ENCODE measurements at regions not wholly inside any gene's neighbourhood (a gene's known extent, or its start where the extent isn't known, plus 50 kb on each side); places are given as distances from the start of the nearest gene placed in this dataset.

- TF ChIP-seq CTCF (IDR thresholded peaks at IDR 0.05) (no peak), POLR2AphosphoS5 (IDR thresholded peaks at IDR 0.05) (no peak), POLR2A (IDR thresholded peaks at IDR 0.05) (no peak), EP300 (IDR thresholded peaks at IDR 0.05) (no peak)
These were observed 96.3 kb upstream of the FAM180A start for GRCh38 chr7:135844903-135845302.

All from gastroesophageal sphincter (tissue), 3 donors.